ENCODE measurements at regions not wholly inside any gene's neighbourhood (a gene's known extent, or its start where the extent isn't known, plus 50 kb on each side); places are given as distances from the start of the nearest gene placed in this dataset.

GRCh38 chrX:134734466-134734952, 62.5 kb downstream of the PABIR2 start:
- ChIA-PET POLR2A (ENCODE audit: low non-redundant PET) (no interaction called here), CTCF (no interaction called here)
- TF ChIP-seq, protein P1, sequence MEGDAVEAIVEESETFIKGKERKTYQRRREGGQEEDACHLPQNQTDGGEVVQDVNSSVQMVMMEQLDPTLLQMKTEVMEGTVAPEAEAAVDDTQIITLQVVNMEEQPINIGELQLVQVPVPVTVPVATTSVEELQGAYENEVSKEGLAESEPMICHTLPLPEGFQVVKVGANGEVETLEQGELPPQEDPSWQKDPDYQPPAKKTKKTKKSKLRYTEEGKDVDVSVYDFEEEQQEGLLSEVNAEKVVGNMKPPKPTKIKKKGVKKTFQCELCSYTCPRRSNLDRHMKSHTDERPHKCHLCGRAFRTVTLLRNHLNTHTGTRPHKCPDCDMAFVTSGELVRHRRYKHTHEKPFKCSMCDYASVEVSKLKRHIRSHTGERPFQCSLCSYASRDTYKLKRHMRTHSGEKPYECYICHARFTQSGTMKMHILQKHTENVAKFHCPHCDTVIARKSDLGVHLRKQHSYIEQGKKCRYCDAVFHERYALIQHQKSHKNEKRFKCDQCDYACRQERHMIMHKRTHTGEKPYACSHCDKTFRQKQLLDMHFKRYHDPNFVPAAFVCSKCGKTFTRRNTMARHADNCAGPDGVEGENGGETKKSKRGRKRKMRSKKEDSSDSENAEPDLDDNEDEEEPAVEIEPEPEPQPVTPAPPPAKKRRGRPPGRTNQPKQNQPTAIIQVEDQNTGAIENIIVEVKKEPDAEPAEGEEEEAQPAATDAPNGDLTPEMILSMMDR (conservative IDR thresholded peaks at IDR 0.05; ENCODE audit: low read depth), result no peak
- no peak overlapping the region for H3K27ac ChIP-seq
- DNase-seq (ENCODE audit: low spot score), result no peak

GRCh38 chrX:134733591-134733990, 63.4 kb downstream of the PABIR2 start:
- ChIA-PET CTCF (no interaction called here), POLR2A (ENCODE audit: low non-redundant PET) (no interaction called here)
- DNase-seq (ENCODE audit: low spot score), result no peak
- TF ChIP-seq, protein P1 (conservative IDR thresholded peaks at IDR 0.05; ENCODE audit: low read depth), result no peak
- no peak overlapping the region for H3K27ac ChIP-seq

DNA sequence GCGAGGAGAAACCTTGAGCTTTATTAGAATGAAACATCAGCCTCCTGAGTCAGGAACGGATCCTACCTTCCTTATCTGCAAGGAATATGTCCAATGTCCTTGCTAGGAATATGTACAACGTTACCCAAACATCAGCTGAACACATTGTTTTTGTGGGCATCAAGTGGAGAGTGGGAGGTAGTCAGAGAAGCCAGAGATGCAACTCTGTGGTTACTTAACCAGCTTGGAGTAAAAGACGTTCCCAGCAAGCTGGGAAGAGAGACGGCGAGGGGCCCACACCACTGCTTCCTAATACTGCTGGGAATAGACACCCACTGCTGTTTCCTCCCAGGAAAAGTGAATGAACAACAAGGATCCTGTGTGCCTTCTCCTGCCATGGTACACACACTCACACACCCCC, 64.3 kb downstream of the PABIR2 start:
- DNase-seq (ENCODE audit: low spot score), result no peak
- ChIA-PET POLR2A (ENCODE audit: low non-redundant PET) (no interaction called here), CTCF (interaction anchor here (0.6 kb wide), 1 partner anchor 14 kb away, joined by 3 read pairs; no protein-coding TSS in a partner anchor)
- TF ChIP-seq, protein P1 (conservative IDR thresholded peaks at IDR 0.05; ENCODE audit: low read depth), result no peak
- no peak overlapping the region for H3K27ac ChIP-seq

- DNase-seq (ENCODE audit: low spot score), result no peak
- ChIA-PET POLR2A (ENCODE audit: low non-redundant PET) (no interaction called here), CTCF (interaction anchor here (0.6 kb wide), 1 partner anchor 14 kb away, joined by 3 read pairs; no protein-coding TSS in a partner anchor)
- TF ChIP-seq, protein P1 (conservative IDR thresholded peaks at IDR 0.05; ENCODE audit: low read depth), result no peak
- no peak overlapping the region for H3K27ac ChIP-seq
Measured at GRCh38 chrX:134732152-134732551, 64.9 kb downstream of the PABIR2 start.

DNA sequence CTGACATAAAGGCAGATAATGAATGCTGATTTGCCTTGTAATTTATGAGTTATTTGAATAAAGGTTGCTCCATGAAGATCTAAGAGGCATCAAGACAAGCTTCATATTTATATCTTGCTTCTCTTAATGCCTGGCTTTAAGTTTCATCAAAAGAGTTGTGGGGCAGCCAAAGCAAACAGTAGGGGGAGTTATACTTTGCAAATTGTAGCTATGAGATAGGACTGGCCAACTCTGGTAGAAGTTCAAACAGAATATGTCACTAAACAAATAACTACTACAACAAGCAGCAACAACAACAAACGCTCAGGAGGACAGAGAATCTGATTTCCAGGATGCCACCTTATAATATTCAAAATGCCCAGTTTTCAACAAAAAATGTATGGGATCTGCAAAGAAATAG, 69.1 kb upstream of the PLAC1 start:
- TF ChIP-seq, protein P1 (conservative IDR thresholded peaks at IDR 0.05; ENCODE audit: low read depth), result no peak
- POLR2A ChIA-PET (ENCODE audit: low non-redundant PET), result no interaction called here
- DNase-seq (ENCODE audit: low spot score), result no peak
- CTCF ChIA-PET, result no interaction called here
- H3K27ac ChIP-seq, result no peak overlapping the region

GRCh38 chrX:134725103-134725690, 66.9 kb upstream of the PLAC1 start:
- H3K27ac ChIP-seq, result no peak overlapping the region
- TF ChIP-seq, protein P1 (conservative IDR thresholded peaks at IDR 0.05; ENCODE audit: low read depth), result no peak
- no peak for DNase-seq (ENCODE audit: low spot score)
- ChIA-PET CTCF (no interaction called here), POLR2A (ENCODE audit: low non-redundant PET) (no interaction called here)
